Bone marrow (tissue), 2 donors: ENCODE measurements at regions not wholly inside any gene's neighbourhood (a gene's known extent, or its start where the extent isn't known, plus 50 kb on each side); places are given as distances from the start of the nearest gene placed in this dataset.
"Not testable (repeated sequence)": the region's sequence is repeated elsewhere in the genome, so short reads cannot be mapped to it uniquely, and the experiment has no call there.

ENCODE experiments used
- DNase-seq, 2 donors: peaks; one replicate each; lab custom pipeline; 2025; lab: John Stamatoyannopoulos, UW

DNA sequence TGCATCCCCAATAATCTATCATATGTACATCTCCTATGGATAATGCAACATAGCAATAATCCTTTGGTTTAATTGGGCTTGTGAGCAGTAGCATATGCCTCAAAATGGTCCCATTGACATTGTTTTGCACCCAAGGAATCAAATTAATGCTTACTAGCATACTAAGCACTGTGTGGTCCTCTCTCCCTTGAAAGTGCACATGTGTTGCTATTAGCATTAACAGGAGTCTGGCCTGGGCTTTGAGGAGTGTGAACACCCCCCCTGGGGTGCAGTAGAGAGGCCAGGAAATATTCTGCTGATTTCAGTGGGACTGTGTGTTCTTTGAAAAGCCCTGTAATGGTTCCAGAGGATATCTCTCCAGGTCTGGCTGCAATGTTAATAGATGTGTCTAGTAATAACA is 1148.4 kb downstream of the VRK1 start:
- no peak for DNase-seq

DNA sequence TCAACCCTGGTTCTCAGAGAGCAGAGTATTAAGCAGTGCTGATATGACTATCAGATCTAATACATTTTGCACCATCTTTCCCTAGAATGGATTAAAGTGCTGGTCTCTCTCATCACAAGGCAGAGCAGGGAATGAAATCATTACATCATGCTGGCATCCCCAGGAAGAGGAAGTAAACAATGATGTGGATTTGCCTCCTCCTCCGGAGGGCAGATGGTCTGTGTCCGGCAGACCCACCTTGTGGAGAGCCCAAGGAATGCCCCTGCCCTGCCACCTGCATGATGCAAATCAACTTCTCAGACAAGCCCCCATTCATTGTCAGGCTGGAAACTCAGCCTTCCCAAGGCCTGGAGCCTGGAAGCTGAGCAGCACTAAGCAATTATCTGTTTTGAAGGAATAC is 1149.1 kb downstream of the VRK1 start:
- DNase-seq = no peak

DNA sequence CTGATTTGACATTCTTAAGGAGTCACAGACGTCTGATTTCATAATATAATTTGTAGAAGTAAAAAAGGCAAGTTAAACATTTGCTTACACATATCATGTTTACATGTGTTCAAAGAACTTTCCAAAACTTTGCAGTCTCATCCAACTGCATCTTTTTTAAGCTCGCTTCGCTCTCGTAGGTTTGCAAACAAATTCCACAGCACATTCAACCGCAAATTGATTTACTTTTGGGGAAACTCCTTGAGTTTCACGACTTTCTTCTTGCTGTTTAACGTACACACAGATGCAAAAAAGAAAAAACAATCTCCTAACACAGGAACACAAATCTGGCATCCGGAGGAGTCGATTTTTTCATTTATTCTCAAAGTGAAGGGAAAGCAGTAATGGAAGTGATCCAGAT is 1149.5 kb downstream of the VRK1 start:
- DNase-seq = no peak

DNA sequence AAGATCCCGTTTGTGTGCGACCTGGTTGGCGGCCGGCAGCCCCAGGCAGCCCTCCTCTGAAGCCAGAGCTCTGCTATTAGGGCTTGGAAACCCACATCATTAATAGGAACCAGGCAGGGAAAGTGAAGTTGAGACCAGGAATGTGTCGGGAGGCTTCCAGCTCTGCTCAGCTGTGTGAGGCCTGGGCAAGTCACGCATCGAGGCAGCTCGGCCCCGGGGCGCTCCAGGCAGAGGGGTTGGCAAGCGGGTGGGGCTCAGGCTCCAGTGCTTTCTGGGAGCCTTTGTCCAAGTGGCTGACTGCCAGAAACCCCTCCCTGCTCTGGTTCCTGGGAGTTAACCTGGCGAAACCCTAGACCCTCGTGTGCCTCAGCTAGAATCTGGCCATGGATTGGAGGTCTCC is 1151.7 kb downstream of the VRK1 start:
- no peak for DNase-seq

DNA sequence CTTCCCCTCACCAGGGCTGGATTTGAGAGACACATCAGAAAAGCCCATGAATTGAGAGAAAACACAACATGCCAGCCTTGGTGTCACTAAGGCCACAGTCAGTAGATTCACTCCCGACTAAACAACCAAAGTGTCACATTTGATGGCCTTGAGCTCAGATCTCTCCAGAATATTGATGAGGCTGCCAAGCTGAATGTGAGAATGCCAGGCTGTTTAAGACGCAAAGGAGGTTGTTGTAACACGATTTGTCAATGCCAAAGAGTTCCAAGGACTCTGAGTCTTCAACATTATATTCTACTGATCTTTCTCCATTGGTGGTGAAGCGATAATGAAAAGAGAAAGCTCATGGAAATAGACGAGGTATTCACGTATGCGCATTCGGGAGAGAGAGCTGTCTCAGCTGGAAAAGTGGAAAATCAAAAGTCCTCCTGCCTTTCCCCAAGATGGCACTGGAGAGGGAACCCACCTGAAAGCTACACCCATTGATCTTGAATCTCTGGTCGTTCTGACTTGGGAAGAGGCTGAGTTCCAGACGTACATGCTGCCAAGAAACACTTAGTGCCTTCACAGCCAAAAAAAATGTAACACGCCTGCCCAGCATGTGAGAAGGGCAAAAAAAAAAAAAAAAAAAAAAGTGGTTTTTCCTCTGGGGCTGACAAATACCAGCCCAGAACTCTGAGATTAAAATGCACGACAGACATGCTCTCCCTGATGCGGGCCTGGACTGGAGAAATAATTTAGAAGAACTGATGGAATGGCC is 1159.6 kb downstream of the VRK1 start:
- no peak for DNase-seq

DNA sequence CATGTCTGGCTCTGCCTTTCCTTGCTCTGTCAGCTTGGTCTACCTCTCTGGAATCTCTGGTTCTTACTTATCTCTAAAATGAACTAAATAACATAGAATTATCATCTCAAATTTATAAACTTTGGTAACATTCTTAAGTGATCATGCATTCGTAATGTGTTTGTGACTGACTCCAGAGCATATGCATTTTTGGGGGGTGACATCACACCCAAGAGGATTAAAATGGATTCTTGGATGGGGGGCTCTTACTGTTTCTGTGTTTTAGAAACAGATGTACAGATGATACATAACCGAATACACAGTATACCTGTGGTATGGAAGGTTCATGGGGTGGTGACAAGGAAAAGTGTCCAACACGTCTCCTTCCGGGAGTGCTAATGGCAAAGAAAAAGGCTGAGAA is 1162.1 kb downstream of the VRK1 start:
- DNase-seq = no peak

DNA sequence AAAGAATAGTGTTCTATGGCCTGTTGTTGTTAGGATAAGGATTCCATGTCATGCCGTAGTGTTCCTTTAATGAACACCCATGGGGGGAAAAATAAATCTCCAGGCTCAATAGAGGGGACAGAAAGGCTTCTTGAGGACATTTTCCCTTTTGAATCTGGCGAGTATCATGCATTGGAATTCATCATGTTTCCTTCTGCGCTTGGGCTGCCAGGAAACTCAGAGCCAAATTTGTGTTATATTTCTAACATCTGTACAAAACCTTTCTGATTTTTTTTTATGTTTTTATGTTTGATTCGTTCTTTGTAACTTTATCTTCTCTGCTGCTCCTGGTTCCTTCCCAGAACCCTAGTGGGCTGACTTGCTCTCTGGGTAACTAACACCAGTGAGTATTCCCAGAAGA is 1163.3 kb downstream of the VRK1 start:
- no peak for DNase-seq

DNA sequence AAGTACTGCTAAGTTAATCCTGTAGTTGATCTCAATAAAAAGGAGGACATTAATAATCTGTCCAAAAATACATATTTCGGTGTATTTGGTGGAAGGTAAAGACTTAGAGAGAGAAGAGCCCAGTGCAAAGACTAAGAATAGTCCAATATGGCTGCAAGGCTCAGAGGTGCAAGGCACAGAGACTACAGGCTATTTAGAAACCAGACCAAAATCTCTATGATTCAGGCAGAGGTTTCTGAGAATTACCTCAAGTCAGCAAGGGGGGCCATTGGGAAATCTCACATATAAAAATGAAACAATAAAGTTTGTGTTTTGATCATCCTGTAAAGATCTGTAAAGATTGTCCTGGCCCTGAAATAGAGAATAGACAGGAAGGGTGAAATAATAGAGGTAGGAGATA is 1173.0 kb downstream of the VRK1 start:
- no peak for DNase-seq

DNA sequence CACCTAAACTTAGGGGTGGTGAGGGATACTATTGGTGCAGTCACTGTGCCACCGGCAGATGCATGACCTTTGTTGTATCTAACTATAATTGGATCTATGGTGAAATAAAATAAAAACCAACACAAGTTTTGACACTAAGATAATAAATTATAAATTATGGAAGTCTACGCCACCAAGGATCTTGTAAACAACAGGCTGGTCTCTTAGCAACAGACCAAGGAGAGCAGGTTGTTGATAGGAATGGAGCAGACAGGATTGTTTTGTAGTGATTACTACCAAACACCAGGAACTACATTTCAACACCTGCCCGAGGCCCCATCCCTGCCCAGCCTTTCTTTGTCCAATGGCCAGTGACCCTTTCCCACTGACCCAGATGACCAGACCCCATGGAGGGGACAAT is 1178.0 kb downstream of the VRK1 start:
- no peak for DNase-seq

DNA sequence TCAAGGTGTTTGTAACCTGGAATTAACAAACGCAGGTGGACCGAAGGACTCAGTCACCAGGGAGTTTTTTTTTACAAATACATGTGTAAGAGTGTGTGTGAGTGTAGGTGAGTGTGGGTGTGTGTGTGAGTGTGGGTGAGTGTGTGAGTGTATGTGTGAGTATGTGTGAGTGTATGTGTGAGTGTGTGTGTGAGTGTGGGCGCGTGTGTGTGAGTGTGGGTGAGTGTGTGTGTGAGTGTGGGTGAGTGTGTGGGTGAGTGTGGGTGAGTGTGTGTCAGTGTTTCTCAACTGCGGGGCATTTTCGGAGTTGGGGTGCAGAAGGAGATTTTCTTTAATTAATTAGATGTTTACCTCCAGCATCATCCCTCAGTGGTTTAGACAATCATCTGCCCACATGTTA is 1178.8 kb downstream of the VRK1 start:
- DNase-seq = no peak

DNA sequence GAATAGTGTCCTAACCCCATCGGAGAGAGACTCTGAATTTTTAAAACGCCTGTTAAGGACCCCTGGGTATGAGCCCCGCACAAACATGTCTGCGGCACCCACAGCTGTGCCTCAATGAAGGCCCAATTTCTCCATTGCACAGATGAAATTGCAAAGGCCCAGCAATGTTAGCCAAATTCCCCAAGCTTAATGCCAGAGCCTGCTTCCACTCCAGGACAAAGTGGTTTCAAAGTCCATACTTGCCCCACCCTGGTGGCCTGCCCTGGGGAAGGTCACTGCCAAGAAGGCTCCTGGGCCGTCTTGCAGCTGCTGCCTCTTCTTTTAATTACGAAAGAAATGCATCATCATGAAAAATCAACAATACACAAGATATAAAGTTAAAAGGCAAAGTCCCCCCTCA is 1179.7 kb downstream of the VRK1 start:
- no peak for DNase-seq

DNA sequence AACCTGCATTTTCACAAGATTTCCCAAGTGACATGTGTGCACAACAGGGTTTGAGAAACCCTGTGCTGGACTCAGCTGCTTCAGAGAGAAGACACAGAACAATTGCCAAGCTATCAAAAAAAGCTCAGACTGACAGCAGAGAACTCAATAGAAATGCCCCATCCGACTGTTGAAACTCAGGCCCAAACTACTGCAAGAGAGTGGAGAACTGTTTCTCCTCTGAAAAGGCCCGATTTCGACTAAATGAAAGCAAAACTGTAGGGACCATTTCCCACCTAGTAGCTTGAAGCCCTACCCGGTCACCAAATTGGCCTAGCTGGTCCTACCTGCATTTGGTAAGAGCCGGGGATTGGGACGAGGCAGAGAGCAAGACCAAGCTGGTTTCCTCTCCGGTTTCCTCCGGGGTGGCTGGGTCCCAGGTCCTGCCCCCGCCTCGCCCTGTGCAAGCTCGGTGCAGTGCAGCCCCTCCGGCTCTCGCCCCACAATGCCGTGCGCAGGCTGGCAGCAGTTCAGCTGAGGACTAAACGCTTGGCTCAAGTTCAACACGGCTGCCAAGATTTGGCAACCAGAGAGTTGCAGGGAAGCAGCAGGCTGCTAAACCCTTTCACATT is 1180.6 kb downstream of the VRK1 start:
- DNase-seq = no peak

DNA sequence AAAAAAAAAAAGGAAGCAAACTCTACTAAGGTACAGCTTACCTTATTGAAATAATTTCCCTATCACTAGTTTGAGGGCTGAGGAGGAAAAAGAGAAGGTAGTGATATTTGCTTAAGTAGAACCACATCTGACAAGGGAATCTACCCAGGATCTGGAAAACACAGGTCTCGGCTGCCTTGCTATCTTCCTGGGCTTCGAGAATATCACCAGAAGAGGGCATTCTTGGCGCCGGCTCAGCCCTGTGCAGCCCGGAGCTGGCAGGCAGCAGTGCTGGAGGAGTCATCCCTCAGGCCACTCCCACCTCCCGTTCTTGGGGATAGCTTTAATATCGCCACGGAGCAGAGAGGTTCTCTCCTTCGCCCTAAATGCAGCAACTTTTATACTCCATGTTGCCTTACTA is 1181.2 kb downstream of the VRK1 start:
- DNase-seq = no peak

DNA sequence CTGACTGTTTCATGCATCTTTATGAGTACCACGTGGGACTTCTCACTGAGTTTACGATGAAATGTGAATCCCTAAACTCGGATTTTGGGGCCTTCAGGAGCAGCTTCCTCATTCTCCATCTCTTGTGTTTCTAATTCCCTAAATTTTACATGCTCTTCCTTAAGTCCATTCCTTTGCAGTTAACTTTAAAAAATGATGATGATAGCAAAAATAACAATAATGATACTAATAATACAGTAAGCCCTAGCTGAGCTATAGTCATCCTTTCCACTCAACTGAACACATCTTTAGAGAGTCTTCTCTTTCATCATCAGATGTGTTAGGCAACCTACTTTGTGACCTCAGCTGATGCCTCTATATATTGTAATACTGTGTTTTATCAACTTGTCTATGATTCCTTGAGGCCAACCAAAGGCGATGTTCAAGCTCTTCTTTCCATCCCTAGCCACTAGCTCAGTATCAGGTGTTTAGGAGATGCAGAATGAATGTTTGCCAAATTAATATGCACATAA is 1196.4 kb downstream of the VRK1 start:
- DNase-seq = no peak

DNA sequence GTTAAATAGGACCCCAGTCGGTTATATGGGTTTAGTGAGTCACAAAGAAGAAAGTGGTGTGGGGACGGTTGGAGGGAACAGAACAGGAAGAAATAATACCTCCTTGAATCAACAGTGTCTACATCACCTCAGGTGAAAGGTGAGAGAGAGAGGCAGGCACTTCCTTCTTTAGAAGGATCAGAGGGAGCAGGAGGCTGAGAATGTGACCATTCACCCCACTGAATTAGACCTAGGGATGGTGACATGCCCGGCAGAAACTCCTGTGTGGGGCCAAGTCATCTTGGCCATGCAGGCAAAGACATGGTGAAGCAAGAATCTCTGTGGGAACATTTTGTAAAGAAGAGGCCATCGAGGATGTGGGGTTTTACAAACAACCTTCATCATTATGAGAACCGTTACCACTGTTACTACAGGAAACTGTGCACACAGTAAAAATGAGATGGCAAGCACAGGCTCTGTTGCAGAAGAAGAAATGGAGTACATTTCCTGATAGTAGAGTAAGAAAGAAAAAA is 1196.9 kb downstream of the VRK1 start:
- no peak for DNase-seq

DNA sequence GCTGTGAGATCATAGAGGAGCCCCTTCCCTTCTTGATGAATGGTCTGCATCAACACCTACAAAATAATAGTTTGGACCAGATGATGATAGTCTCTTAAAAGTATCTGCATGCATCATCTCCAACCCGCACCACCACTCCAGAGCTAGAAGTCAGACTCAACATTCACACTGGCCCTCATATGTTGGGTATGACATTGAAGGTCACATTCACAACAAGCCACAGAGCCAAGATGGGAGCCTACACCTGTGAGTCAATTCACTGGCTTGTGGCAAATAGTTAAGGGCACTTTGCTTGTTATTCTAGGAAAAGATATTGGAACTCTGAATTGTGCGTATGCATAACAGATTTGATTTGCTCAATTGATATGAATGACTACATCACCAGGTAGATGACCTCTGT is 1197.9 kb downstream of the VRK1 start:
- DNase-seq = no peak

DNA sequence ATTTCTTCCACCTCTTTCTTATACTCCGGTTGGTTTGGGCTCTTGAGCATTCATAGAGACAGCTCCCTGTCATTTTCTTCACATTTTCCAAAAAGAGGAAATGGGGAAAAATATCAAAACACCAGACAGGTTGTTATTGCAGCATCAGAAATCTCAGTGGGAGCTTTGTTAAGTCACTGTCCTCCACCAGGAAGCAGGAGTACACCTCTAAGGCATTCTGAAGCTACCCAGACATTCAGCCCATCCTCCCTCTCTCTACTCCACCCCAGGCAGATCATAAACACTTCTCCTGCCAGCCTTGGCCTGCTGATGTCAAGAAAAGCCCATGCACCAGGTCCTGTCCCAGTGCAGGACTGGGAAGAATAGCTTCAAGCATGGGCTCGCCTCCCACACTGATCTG is 1198.3 kb downstream of the VRK1 start:
- no peak for DNase-seq

DNA sequence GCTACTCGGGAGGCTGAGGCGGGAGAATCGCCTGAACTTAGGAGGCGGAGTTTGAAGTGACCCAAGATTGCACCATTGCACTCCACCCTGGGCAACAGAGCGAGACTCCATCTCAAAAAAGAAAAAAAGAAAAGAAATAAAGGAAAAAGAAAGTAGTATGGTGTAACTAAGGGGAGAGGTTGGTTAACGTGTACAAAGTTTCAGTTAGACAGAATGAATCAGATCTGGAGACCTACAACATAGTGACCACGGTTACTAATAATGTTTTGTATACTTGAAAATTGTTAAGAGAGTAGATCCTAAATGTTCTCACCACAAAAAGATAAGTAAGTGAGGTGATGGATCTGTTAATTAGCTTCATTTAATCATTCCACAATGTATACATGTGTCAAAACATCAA is 1208.8 kb downstream of the VRK1 start:
- DNase-seq = no peak

DNA sequence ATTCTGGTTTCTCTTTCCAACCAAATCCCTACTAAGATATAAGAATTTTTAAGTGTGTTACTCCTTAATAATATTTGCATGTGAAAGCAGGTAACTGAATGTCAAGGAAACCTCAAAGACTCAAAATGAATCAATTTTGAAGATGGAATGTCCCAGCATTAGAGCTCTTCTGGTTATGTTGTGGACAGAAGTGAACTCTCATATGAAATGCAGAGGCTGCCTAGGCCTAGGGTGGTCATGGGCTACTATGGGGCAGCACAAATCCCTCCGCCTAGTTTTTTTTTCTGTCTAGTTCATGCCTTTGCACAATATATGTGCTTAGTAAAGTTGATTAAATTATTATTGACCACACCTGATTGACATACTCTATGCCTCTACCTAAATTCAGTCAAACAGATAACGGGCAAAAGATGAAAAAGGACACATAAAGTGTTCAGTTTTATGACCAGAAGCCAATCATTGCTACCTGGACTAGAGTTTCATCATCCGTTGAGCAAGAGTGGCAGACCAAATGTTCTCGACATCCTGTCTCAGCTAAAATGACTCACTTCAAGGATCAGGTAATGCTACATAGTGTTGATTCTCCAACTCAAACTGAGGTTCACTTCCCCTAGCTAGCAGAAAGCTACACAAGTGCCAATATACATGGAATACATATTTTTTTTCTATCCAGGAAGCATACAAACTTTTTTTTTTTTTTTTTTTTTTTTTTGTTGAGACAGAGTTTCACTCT is 1211.4 kb downstream of the VRK1 start:
- no peak for DNase-seq

DNA sequence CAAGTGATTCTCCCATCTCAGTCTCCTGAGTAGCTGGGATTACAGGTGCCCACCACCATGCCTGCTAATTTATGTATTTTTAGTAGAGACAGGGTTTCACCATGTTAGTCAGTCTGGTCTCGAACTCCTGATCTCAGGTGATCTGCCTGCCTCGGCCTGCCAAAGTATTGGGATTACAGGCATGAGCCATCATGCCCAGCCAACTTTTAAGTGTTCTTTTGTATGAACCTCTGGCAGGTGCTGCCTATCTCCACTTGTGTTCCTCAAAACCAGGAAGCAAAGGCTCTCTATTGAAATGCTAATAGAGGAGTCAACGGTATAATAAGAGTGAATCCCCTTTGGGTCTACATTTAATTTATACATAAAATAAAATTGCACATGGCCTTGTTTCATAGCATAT is 1212.0 kb downstream of the VRK1 start:
- not testable (repeated sequence) for DNase-seq

DNA sequence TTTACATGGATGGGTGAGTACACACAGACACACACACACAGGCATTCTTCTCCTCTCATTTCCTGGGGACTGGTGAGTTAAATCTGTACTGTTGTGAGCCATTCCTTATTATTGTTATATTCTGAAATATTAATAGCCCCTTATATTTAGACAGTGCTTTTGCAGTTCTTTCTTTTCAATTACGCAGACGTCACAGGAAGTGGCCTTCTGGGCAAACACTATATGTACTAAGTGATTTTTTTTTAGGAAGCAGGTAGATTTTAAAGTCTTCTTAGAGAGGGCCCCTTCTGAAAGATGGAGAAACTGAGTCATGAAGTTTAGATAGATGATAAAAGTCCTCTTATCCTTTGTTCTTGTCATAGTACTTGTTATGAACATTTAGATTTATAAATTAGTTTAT is 1213.6 kb downstream of the VRK1 start:
- DNase-seq = no peak

DNA sequence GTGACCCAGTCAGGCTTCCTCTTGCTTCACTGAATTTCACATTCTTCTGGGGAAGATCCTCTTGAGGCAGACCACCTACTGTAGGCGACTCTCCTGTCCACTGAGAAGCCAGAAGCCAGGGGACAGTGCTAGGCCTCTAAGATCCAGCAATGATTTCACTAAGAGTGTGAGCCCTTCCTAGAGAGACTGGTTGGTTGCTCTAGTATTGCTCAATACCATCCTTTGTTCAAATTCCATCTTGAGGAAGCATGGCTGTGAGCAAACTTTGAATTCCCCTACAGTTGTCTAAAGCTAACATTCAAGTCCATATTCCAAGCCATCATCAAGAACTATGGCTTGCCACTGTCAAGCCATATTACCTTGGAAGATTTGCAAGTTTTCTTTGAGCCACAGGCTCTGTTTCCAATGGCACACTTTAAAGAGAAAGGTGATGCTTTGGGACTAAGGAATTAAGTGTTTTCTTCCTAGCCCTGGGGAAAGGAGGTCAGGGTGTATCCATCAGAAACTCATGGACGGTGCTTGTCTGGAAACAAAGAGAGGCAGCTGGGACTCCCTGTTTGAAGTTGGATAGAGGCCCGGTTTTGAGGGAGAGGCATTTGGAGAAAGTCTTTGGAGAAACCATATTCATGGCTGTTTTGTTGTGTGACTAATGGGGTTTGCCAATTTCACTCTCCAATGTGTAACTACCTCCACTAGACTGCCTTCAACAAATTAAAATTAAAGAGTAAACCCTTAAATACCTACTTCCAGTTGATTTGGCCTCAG is 1217.9 kb downstream of the VRK1 start:
- no peak for DNase-seq
